WERI-Rb-1 (cell line): ENCODE measurements at regions not wholly inside any gene's neighbourhood (a gene's known extent, or its start where the extent isn't known, plus 50 kb on each side); places are given as distances from the start of the nearest gene placed in this dataset.

Experiments
- DNase-seq: peaks from one replicate; pipeline ENCODE4 v3.0.0-alpha.2; 2020
- H3K27ac ChIP-seq: fragments of 250-450 bp; sonication (Bioruptor Pico); 2 replicates; pipeline ENCODE4 v1.5.1; 2020; ENCODE audit warnings: mild to moderate bottlenecking, moderate library complexity
- H3K27me3 ChIP-seq: fragments of 250-450 bp; sonication (Bioruptor Pico); 2 replicates; pipeline ENCODE4 v1.5.1; 2021; ENCODE audit warnings: mild to moderate bottlenecking, low read depth, moderate library complexity; ENCODE audit not compliant: insufficient read depth, severe bottlenecking
- H3K36me3 ChIP-seq: fragments of 250-450 bp; sonication (Bioruptor Pico); 2 replicates; pipeline ENCODE4 v1.5.1; 2020; ENCODE audit warnings: mild to moderate bottlenecking, moderate library complexity
- H3K4me3 ChIP-seq: 2 replicates; pipeline ENCODE4 v1.5.1; 2011; ENCODE audit warnings: low read depth, mild to moderate bottlenecking, control low read depth, low read length
- H3K9me3 ChIP-seq: fragments of 250-450 bp; sonication (Bioruptor Pico); 2 replicates; pipeline ENCODE4 v1.5.1; 2021; ENCODE audit warnings: mild to moderate bottlenecking, moderate library complexity; ENCODE audit not compliant: severe bottlenecking
- CTCF ChIP-seq: IDR thresholded peaks from 2 replicates; pipeline ENCODE4 v1.5.1; 2011; ENCODE audit warnings: low read depth, mild to moderate bottlenecking, control low read depth, inconsistent platforms, low read length

DNA sequence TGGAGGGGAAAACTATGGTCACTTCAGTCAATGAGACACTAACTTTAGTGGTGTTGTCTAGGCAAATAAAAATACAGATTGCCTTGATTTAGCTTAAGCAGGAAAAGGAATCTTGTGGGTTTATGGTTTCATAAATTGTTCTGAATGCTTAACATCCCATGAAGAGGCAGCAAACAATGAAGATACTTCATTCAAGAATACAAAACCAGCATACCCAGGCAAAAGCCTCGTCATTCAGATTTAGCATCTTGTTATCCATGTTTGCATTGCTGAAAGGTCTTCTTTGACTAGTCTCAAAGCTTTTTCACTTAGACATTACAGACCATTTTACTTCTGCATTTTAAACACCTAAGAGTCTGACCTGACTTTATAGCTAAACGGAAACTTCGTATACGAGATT lies 272.7 kb upstream of the FSHR start:
- H3K27me3 ChIP-seq = no peaks in the 10 kb centered on the region
- no peak for DNase-seq
- H3K9me3 ChIP-seq = no peaks in the 10 kb centered on the region
- H3K4me3 ChIP-seq = no peak overlapping the region
- H3K36me3 ChIP-seq = no peaks in the 10 kb centered on the region
- no peak for TF ChIP-seq CTCF
- H3K27ac ChIP-seq = no peak overlapping the region

GRCh38 chr2:49416252-49416651 lies 261.9 kb upstream of the FSHR start:
- no peak overlapping the region for H3K27ac ChIP-seq
- no peak for TF ChIP-seq CTCF
- no peaks in the 10 kb centered on the region for H3K9me3 ChIP-seq
- H3K36me3 ChIP-seq = no peaks in the 10 kb centered on the region
- no peaks in the 10 kb centered on the region for H3K27me3 ChIP-seq
- no peak overlapping the region for H3K4me3 ChIP-seq
- no peak for DNase-seq

DNA sequence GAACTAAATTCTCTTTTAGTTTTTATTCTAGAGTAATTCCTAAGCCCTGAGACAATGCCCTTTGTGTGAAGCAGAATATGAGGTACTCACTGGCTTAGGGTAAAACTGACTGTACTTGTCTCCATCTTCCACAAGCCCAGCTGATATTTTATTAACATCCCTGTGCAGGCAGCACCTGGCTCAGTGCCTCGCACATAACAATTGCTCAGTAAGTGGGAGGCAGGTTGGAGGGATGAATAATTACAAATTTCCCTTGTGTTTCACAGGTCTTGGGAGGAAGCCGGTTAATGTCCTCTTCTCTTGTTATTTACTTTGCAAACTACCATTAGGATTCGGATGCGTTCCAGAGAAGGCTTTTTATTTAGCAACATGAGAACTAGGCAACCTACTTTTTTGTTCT lies 249.8 kb upstream of the FSHR start:
- H3K27ac ChIP-seq = no peak overlapping the region
- no peak overlapping the region for H3K4me3 ChIP-seq
- no peak for TF ChIP-seq CTCF
- no peaks in the 10 kb centered on the region for H3K27me3 ChIP-seq
- H3K9me3 ChIP-seq = no peaks in the 10 kb centered on the region
- no peaks in the 10 kb centered on the region for H3K36me3 ChIP-seq
- DNase-seq = no peak

DNA sequence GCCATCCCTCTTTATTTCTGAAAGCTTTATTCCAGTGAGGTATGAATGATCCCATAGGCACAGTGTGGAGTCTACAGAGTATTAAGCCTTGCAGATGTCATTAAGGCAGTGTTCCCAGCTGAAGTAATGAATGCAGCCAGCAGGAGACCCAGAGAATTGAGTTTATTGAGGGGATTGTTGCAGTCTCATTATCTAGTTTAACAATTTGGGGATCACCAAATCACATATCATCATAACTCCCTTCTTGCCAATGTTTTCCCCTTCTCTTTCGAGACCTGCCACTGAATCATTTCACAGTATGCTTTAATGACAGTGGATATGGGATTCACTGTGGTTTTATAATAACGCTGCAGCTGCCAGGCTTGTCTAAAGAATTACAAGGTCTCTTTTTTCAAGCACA lies 249.3 kb upstream of the FSHR start:
- Histone ChIP-seq H3K27ac (no peak overlapping the region), H3K36me3 (no peaks in the 10 kb centered on the region), H3K4me3 (no peak overlapping the region), H3K9me3 (no peaks in the 10 kb centered on the region), H3K27me3 (no peaks in the 10 kb centered on the region)
- no peak for DNase-seq
- no peak for TF ChIP-seq CTCF

DNA sequence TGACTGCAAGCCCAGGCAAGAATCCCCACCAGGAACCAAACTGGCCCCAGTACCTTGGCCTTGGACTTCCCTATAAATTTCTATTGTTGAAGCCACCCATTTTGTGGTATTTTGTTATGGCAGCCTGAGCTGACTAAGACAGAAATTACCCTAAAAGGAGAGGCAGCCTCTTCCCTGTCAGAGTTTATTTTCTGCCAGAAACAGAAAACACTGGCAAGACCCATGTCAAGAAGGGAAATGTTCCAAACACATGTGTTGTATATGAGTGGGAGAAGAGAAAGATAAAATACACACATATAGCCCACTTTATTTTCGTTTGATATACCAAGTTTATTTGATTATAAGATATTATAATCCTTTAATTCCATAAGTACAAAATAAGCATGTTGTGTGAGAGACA lies 225.1 kb upstream of the FSHR start:
- no peak for DNase-seq
- no peak for TF ChIP-seq CTCF
- Histone ChIP-seq H3K4me3 (no peak overlapping the region), H3K36me3 (no peaks in the 10 kb centered on the region), H3K9me3 (peaks cover 3% of the 10 kb centered on the region), H3K27ac (no peak overlapping the region), H3K27me3 (no peaks in the 10 kb centered on the region)

- TF ChIP-seq CTCF = no peak
- Histone ChIP-seq H3K27ac (no peak overlapping the region), H3K27me3 (no peaks in the 10 kb centered on the region), H3K4me3 (no peak overlapping the region), H3K9me3 (no peaks in the 10 kb centered on the region), H3K36me3 (no peaks in the 10 kb centered on the region)
- no peak for DNase-seq
Measured at GRCh38 chr2:49371128-49371701, 216.9 kb upstream of the FSHR start.
